ENCODE measurements at regions not wholly inside any gene's neighbourhood (a gene's known extent, or its start where the extent isn't known, plus 50 kb on each side); places are given as distances from the start of the nearest gene placed in this dataset.

- DNase-seq (ENCODE audit: low read depth, low spot score) (no peak), FAIRE-seq (no peak)
- Histone ChIP-seq H3K27ac (ENCODE audit: insufficient read depth, low read depth, low read length) (no peak overlapping the region), H3K4me1 (ENCODE audit: control insufficient read depth, extremely low read depth, insufficient read depth, low read length) (no peaks in the 10 kb centered on the region), H3K36me3 (ENCODE audit: control insufficient read depth in 2 of 2, extremely low read depth in 1 of 2, insufficient read depth in 2 of 2, low read length in 2 of 2) (no peaks in the 10 kb centered on the region), H3K4me3 (replicated peaks in 1 of 3; ENCODE audit: insufficient read depth in 1 of 3, low read depth in 1 of 3, low read length in 3 of 3) (no peak overlapping the region), H2AFZ (ENCODE audit: low read depth, low read length) (no peak overlapping the region), H4K20me1 (replicated peaks; ENCODE audit: control insufficient read depth, extremely low read depth, insufficient read depth, low read length) (no peaks in the 10 kb centered on the region), H3K79me2 (ENCODE audit: control insufficient read depth, insufficient read depth, low read length) (no peaks in the 10 kb centered on the region), H3K4me2 (ENCODE audit: insufficient read depth, low read length) (no peak overlapping the region), H3K9me3 (replicated peaks; ENCODE audit: control insufficient read depth, insufficient read depth, low read length) (no peaks in the 10 kb centered on the region), H3K27me3 (ENCODE audit: control insufficient read depth in 2 of 2, insufficient read depth in 2 of 2, low read length in 2 of 2) (no peaks in the 10 kb centered on the region), H3K9me1 (replicated peaks; ENCODE audit: control insufficient read depth, extremely low read depth, insufficient read depth, low read length) (no peaks in the 10 kb centered on the region), H3K9ac (replicated peaks; ENCODE audit: extremely low read depth, insufficient read depth, low read length) (no peak overlapping the region)
- intact Hi-C loops (cut with micrococcal nuclease) (no loop called here), dilution Hi-C loops (cut with MboI; ENCODE audit: extremely low pct_ligation_motif_present, low sequenced_read_pairs) (no loop called here)
- no TSS peak for BruUV-seq (replicated peaks)
- ChIA-PET CTCF (no interaction called here), POLR2A (no interaction called here)
- TF ChIP-seq FOS (IDR thresholded peaks at IDR 0.05; ENCODE audit: borderline replicate concordance, insufficient read depth, low read length) (no peak), MAX (IDR thresholded peaks at IDR 0.05; ENCODE audit: insufficient read depth, insufficient read length) (no peak), GATA2 (IDR thresholded peaks at IDR 0.05; ENCODE audit: insufficient read depth, insufficient read length, low read depth, low read length) (no peak), MYC (IDR thresholded peaks at IDR 0.05; ENCODE audit: low read depth, low read length) (no peak), JUN (IDR thresholded peaks at IDR 0.05; ENCODE audit: borderline replicate concordance, insufficient read depth, insufficient read length, low read depth) (no peak), POLR2AphosphoS5 (IDR thresholded peaks at IDR 0.05; ENCODE audit: insufficient read depth, low read depth, low read length) (no peak), EZH2 (IDR thresholded peaks at IDR 0.05; ENCODE audit: borderline replicate concordance, low read depth, low read length, severe bottlenecking) (no peak), CTCF (IDR thresholded peaks at IDR 0.05; ENCODE audit: extremely low read depth in 1 of 2, insufficient read depth in 1 of 2, low read depth in 1 of 2, low read length in 2 of 2) (no peak), POLR2A (IDR thresholded peaks at IDR 0.05; ENCODE audit: low read depth, low read length) (no peak)
Measured at GRCh38 chr4:75235359-75235951, 278.7 kb downstream of the RCHY1 start.

Data from endothelial cell of umbilical vein (primary cell).